ENCODE measurements at regions not wholly inside any gene's neighbourhood (a gene's known extent, or its start where the extent isn't known, plus 50 kb on each side); places are given as distances from the start of the nearest gene placed in this dataset.

DNA sequence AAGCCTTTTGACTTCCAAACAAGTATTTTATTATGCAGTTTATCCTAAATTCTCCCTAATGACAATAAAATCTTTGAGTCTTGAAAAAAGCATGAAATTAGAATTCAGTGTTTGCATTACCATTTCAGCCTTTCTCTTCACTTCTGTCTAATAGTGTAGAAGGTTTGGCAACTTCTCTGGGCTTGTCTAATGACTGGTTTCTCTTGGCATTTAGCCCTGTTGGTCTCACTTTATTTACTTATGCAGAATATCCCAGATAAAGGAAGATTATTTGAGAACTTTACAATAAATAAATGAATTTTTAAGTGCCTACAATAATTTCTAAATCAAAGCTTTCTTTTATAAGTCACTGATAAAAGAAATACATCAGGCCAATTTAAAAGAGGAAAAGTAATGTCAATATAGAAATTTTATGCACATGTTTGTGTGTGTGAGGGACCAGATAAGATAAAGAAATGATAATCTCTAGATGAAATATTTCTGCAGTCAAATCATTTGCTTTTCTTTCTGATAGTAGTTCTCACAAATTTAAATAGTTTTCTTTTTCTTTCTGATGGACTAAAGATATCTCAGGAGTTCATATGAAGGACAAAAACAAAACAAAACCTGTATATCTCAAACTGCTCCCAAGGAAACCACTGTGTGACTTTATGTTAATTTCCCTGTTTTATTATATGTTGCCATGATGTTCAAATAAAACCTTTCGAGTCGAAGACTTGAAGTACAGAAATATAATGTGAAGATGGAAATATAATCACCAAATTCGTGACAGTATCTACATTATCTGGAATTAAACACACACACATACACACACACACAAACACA, 533.1 kb upstream of the CBLB start:
- H3K4me3 ChIP-seq (ENCODE audit: low read length) = no peak overlapping the region
- no peak for TF ChIP-seq ZNF274 (IDR thresholded peaks at IDR 0.05; ENCODE audit: low read depth, low read length)

DNA sequence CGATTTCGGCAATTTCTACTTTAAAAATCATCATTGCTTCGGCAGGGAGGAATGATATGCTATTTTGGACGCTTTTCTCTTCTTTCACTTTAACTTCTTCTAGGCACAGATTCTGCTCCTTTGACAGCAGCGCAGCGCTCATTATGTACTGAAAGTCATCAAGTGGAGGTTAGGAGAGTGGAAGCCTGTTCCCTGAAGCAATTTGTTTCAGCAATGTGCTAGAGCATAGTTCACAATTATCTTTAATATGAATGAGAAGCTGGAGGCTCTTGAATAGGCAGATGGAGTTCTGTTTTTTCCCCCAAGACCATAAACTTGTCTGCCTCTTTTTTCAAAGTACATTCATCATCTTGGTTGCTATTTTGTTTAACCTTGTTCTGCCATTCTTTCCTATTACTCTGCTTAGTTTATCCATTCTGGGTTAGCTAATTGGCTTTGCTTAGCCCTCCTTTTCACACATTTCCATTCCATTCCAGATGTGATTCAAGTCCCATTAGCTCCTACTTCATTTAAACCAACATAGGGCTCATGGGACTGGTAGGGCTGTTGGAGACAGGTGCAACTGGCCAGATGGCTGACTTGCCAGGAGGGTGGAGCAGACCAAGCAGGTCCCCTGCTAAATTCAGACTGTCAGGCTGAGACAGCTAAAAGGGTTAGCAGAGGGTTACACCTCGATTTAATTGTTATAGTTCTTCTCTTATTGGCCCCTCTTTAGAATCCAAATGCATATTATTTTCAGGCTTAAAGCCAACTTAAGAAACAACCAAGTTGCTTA, 534.7 kb upstream of the CBLB start:
- H3K4me3 ChIP-seq (ENCODE audit: low read length) = no peak overlapping the region
- TF ChIP-seq ZNF274 (IDR thresholded peaks at IDR 0.05; ENCODE audit: low read depth, low read length) = no peak

GRCh38 chr3:106413683-106414082, 544.9 kb upstream of the CBLB start:
- H3K4me3 ChIP-seq (ENCODE audit: low read length) = no peak overlapping the region
- TF ChIP-seq ZNF274 (IDR thresholded peaks at IDR 0.05; ENCODE audit: low read depth, low read length) = no peak

GRCh38 chr3:106420628-106421027, 551.8 kb upstream of the CBLB start:
- H3K4me3 ChIP-seq (ENCODE audit: low read length) = no peak overlapping the region
- TF ChIP-seq ZNF274 (IDR thresholded peaks at IDR 0.05; ENCODE audit: low read depth, low read length) = no peak

GRCh38 chr3:106421426-106421825, 552.6 kb upstream of the CBLB start:
- TF ChIP-seq ZNF274 (IDR thresholded peaks at IDR 0.05; ENCODE audit: low read depth, low read length) = no peak
- no peak overlapping the region for H3K4me3 ChIP-seq (ENCODE audit: low read length)

DNA sequence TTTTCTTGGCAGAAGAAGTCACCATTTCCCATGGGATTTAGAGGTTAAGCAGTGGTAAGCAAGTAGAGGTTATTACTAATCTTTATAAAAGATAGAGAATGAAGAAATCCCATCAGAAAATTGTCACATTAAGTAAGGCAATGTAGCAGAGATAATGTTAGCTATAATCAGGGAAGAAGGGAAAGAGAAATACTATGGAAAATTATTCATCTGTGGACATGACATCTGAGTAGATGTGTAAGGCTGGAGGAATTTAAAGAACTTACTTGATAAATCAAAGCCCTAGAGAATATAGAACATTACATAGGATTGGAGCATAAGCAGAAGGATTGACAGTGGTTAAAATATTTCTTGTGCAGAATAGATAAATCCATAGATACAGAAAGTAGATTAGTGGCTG, 553.1 kb upstream of the CBLB start:
- no peak overlapping the region for H3K4me3 ChIP-seq (ENCODE audit: low read length)
- no peak for TF ChIP-seq ZNF274 (IDR thresholded peaks at IDR 0.05; ENCODE audit: low read depth, low read length)

- H3K4me3 ChIP-seq (ENCODE audit: low read length) = no peak overlapping the region
- no peak for TF ChIP-seq ZNF274 (IDR thresholded peaks at IDR 0.05; ENCODE audit: low read depth, low read length)
Observed at GRCh38 chr3:106423321-106424225, 554.8 kb upstream of the CBLB start.

- no peak for TF ChIP-seq ZNF274 (IDR thresholded peaks at IDR 0.05; ENCODE audit: low read depth, low read length)
- no peak overlapping the region for H3K4me3 ChIP-seq (ENCODE audit: low read length)
Observed at GRCh38 chr3:106425026-106425425, 556.2 kb upstream of the CBLB start.

DNA sequence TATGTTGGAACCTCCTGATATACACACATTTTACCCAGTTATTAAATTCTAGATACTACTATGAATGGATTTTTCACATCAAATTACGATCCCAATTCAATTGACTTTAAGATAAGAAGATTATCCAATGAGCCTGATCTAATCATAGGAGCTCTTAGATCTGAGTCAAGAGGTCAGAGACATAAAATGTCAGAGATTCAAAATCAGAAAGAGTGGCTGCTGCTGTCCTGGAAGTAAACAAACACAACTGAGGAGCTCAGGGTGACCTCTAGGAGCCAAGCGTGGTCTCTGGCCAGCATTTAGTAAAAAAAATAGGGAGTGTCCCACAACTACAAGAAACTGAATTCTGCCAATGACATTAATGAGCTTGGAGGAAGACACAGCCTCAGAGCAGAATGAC, 557.1 kb upstream of the CBLB start:
- no peak for TF ChIP-seq ZNF274 (IDR thresholded peaks at IDR 0.05; ENCODE audit: low read depth, low read length)
- H3K4me3 ChIP-seq (ENCODE audit: low read length) = no peak overlapping the region

- no peak overlapping the region for H3K4me3 ChIP-seq (ENCODE audit: low read length)
- TF ChIP-seq ZNF274 (IDR thresholded peaks at IDR 0.05; ENCODE audit: low read depth, low read length) = no peak
Observed at GRCh38 chr3:106428565-106428994, 559.8 kb upstream of the CBLB start.

DNA sequence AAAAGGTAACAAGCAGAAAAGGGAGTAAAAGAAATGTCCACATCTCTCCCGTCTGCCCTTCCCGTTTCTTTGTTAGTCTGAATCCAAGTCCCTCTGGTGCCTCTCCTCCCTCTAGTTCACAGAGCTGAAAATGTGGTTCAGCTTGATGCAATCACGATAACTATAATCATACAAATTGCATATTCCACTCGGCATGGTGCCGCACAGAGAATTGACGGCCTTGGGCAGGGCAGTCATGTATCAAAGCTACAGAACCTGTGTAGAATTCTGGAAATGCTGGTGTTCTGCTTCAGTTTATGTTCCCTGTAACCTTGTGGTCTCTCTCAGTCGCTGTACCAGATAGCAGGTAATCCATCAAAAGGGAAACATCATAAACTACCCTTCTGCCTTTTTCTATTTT, 562.9 kb upstream of the CBLB start:
- H3K4me3 ChIP-seq (ENCODE audit: low read length) = no peak overlapping the region
- no peak for TF ChIP-seq ZNF274 (IDR thresholded peaks at IDR 0.05; ENCODE audit: low read depth, low read length)

- no peak overlapping the region for H3K4me3 ChIP-seq (ENCODE audit: low read length)
- TF ChIP-seq ZNF274 (IDR thresholded peaks at IDR 0.05; ENCODE audit: low read depth, low read length) = no peak
Observed at GRCh38 chr3:106435899-106436453, 567.2 kb upstream of the CBLB start.

- TF ChIP-seq ZNF274 (IDR thresholded peaks at IDR 0.05; ENCODE audit: low read depth, low read length) = no peak
- H3K4me3 ChIP-seq (ENCODE audit: low read length) = no peak overlapping the region
Observed at GRCh38 chr3:106438887-106439286, 570.1 kb upstream of the CBLB start.

DNA sequence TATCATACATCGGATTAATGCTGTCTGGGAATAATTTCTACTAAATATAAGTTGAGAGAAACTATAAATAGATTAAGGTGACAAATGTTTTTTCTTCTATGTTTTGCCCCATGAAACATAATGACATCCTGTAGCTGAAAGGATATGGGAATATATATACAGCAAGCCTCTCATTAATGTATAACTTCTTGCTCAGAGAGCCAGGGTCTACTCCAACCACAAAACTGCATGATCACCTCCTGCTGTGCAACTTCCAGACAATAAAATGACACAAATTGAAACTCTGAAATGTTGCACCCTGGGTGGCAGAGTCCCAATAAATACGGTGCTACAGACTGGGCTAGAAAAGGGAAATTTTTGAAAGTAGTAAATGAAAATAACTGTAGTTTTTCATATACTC, 571.9 kb upstream of the CBLB start:
- no peak for TF ChIP-seq ZNF274 (IDR thresholded peaks at IDR 0.05; ENCODE audit: low read depth, low read length)

More for the DNA sequence above, 571.9 kb upstream of the CBLB start:
- H3K4me3 ChIP-seq (ENCODE audit: low read length) = no peak overlapping the region

All from GM08714 (cell line).